Skeletal muscle cell (primary cell): ENCODE measurements at regions not wholly inside any gene's neighbourhood (a gene's known extent, or its start where the extent isn't known, plus 50 kb on each side); places are given as distances from the start of the nearest gene placed in this dataset.
"Not testable (repeated sequence)": the region's sequence is repeated elsewhere in the genome, so short reads cannot be mapped to it uniquely, and the experiment has no call there.

Experiments used
- DNase-seq: peaks from one replicate; pipeline ENCODE4 v3.0.0-alpha.2; 2010; ENCODE audit warnings: low read depth
- H3K4me3 ChIP-seq: 2 replicates; pipeline ENCODE4 v1.5.1; 2011; ENCODE audit warnings: low read depth, mild to moderate bottlenecking, control low read depth, low read length, moderate library complexity

DNA sequence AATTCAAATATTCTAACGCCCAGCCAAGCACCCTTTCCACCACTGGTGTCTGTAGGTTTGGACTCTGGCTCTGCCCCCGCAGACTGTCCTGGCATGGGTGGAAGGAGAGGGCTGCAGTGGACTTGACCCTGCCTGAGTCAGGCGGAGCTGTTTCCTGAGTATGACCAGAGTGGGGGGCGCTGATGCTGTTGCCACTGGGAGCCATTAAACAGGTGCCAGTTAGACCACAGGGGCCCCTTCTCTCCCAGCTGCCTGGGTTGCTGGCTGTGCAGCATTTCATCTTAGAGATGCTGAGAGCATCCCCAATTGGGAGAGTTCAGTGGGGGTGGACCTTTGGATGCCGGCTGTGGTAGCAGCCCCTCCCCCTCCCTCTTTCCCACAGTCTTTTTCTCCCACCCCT is 539.5 kb downstream of the MATN1 start:
- no peak for DNase-seq
- no peak overlapping the region for H3K4me3 ChIP-seq

DNA sequence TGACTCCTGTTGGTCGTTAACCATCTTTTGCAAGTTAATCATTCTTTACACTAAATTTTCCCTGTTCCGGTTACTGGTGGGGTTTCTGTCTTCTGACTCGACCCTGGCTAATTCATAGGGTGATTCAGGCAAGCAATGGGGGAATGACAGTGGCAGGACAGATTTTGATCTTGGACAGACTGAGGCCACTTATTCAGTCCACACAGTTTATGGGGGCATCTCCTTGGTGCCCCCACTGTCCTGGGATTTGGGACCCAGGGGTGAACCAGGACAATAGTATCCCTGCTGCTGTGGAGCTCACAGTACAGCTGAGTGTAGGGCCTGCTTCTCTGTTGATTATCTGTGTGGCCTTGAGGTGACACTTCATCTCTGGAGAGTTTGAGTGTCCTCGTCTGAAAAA is 540.4 kb downstream of the MATN1 start:
- no peak for DNase-seq

DNA sequence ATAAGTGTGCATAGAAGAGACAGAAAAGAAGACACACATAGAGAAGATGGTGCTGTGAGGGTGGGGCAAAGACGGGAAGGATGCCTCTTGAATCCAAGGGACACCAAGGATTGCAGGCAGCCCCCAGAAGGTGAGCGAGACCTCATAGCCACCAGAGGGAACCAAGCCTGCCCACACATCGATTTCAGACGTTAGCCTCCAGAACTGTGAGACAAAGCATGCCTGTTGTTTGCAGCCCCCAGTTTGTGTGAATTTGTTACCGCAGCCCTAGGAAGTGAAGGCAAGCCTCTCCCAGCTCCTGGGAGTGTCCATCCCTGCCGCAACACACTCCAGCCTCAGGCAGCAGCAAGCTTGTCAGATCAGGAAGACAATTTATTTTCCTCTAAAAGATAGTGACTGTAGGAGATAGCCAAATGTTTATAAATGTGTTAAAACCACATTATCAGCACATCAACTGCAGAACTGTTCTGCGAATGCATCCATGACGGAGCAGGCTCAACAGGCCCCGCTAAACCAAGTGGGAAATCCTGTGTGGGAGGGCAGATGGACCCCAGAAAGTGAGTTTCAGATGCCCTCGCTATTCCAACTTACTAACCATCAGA is 543.3 kb downstream of the MATN1 start:
- no peak overlapping the region for H3K4me3 ChIP-seq
- no peak for DNase-seq

More for the DNA sequence above, 540.4 kb downstream of the MATN1 start:
- no peak overlapping the region for H3K4me3 ChIP-seq

GRCh38 chr1:30176477-30176876 is 546.9 kb downstream of the MATN1 start:
- H3K4me3 ChIP-seq = no peak overlapping the region
- no peak for DNase-seq

- DNase-seq = no peak
These were observed 548.9 kb downstream of the MATN1 start for GRCh38 chr1:30174499-30174898.

GRCh38 chr1:30173560-30173959 is 549.8 kb downstream of the MATN1 start:
- H3K4me3 ChIP-seq = no peak overlapping the region
- no peak for DNase-seq

More at GRCh38 chr1:30174499-30174898, 548.9 kb downstream of the MATN1 start:
- no peak overlapping the region for H3K4me3 ChIP-seq

GRCh38 chr1:30172757-30173156 is 550.6 kb downstream of the MATN1 start:
- DNase-seq = no peak
- no peak overlapping the region for H3K4me3 ChIP-seq

DNA sequence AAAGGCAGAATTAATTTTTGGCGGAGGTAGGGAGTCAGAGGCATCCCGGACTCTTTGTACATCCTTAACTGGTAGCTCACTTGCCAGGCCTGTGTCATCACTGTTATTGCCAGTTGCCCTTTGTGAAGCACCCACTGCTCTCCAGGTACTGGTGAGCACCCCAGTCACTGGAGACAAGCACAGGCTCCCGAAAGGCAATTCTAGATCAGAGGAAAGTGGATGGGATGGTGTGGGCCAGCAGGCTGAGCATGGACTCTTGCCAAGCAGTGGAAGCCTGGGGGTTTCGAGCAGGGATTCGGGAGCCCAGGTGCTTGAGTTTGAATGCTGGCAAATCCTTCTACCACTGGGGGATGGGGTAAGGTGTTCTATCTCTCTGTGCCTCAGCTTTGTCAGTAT is 551.1 kb downstream of the MATN1 start:
- no peak overlapping the region for H3K4me3 ChIP-seq
- no peak for DNase-seq

GRCh38 chr1:30171537-30172298 is 551.7 kb downstream of the MATN1 start:
- no peak overlapping the region for H3K4me3 ChIP-seq
- no peak for DNase-seq

- DNase-seq = no peak
- H3K4me3 ChIP-seq = no peak overlapping the region
These were observed 554.1 kb downstream of the MATN1 start for GRCh38 chr1:30169269-30169668.

- H3K4me3 ChIP-seq = no peak overlapping the region
- DNase-seq = no peak
These were observed 557.2 kb downstream of the MATN1 start for GRCh38 chr1:30166174-30166573.

DNA sequence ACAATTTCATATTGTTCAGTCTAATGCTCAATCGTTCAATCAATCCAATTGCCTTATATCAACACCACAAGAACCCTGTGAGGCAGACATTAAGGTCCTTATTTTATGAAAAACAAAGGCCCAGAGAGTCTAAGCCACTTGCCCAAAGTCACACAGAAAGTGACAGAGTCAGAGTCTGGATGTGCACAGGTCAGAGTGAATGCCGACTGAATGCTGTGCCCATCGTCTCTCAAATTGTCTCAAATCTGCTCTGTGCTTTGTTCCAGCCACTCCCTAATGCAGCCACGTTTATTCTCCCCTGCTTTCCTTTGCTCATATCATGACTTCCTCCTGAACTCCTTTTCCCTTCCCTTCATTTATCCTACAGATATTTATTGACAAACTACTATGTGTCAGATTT is 558.3 kb downstream of the MATN1 start:
- H3K4me3 ChIP-seq = no peak overlapping the region
- DNase-seq = no peak

GRCh38 chr1:30164693-30165092 is 558.7 kb downstream of the MATN1 start:
- H3K4me3 ChIP-seq = no peak overlapping the region
- no peak for DNase-seq

GRCh38 chr1:30162565-30162964 is 560.8 kb downstream of the MATN1 start:
- H3K4me3 ChIP-seq = no peak overlapping the region
- DNase-seq = no peak

GRCh38 chr1:30161953-30162352 is 561.4 kb downstream of the MATN1 start:
- no peak overlapping the region for H3K4me3 ChIP-seq
- DNase-seq = no peak

GRCh38 chr1:30160999-30161689 is 562.2 kb downstream of the MATN1 start:
- no peak for DNase-seq
- H3K4me3 ChIP-seq = no peak overlapping the region

- DNase-seq = no peak
- no peak overlapping the region for H3K4me3 ChIP-seq
These were observed 564.4 kb downstream of the MATN1 start for GRCh38 chr1:30159015-30159414.

DNA sequence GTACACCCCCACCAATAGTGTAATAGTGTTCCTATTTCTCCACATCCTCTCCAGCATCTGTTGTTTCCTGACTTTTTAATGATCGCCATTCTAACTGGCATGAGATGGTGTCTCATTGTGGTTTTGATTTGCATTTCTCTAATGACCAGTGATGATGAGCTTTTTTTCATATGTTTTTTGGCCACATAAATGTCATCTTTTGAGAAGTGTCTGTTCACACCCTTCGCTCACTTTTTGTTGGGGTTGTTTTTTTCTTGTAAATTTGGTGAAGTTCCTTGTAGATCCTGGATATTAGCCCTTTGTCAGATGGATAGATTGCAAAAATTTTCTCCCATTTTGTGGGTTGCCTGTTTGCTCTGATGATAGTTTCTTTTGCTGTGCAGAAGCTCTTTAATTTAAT is 567.7 kb downstream of the MATN1 start:
- H3K4me3 ChIP-seq = not testable (repeated sequence)

DNA sequence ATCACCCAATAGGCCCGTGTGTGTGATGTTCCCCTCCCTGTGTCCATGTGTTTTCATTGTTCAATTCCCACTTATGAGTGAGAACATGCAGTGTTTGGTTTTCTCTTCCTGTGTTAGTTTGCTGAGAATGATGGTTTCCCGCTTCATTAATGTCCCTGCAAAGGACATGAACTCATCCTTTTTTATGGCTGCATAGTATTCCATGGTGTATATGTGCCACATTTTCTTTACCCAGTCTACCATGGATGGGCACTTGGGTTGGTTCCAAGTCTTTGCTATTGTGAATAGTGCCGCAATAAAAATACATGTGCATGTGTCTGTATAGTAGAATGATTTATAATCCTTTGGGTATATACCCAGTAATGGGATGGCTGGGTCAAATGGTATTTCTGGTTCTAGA is 568.1 kb downstream of the MATN1 start:
- not testable (repeated sequence) for H3K4me3 ChIP-seq

More for the DNA sequence above, 567.7 kb downstream of the MATN1 start:
- not testable (repeated sequence) for DNase-seq

GRCh38 chr1:30153743-30154449 is 569.5 kb downstream of the MATN1 start:
- no peak overlapping the region for H3K4me3 ChIP-seq
- no peak for DNase-seq

More for the DNA sequence above, 568.1 kb downstream of the MATN1 start:
- not testable (repeated sequence) for DNase-seq
